ENCODE measurements at regions not wholly inside any gene's neighbourhood (a gene's known extent, or its start where the extent isn't known, plus 50 kb on each side); places are given as distances from the start of the nearest gene placed in this dataset.

DNA sequence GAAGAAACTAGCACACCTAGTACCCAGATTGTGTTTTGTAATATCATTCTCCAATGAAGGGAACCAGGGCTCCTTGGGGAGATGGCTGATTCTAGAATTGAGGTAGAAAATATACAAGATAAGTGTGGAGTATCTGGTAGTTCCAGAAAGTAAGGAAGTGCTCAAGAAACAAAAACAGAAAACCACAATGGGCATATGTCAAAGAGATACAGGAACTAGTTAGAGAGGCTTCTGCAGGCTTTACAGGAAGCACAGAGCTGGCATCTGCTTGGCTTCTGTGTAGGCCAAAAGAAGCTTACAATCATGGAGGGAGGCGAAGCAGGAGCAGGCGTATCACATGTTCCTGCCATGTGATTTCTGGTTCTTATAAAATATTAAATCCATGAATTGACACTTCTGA is 105.7 kb upstream of the TMEM161B start:
- H3K4me3 Mint-ChIP-seq (ENCODE audit: unreplicated experiment): no peak overlapping the region
- no peaks in the 10 kb centered on the region for H3K27me3 Mint-ChIP-seq (ENCODE audit: unreplicated experiment)
- H3K4me1 Mint-ChIP-seq (ENCODE audit: low read depth, unreplicated experiment): no peaks in the 10 kb centered on the region
- peaks cover 1% of the 10 kb centered on the region for H3K9me3 Mint-ChIP-seq (ENCODE audit: unreplicated experiment)
- no peak overlapping the region for H3K27ac Mint-ChIP-seq (ENCODE audit: unreplicated experiment)
- no peaks in the 10 kb centered on the region for H3K36me3 Mint-ChIP-seq (ENCODE audit: unreplicated experiment)
- TF ChIP-seq, protein P1, sequence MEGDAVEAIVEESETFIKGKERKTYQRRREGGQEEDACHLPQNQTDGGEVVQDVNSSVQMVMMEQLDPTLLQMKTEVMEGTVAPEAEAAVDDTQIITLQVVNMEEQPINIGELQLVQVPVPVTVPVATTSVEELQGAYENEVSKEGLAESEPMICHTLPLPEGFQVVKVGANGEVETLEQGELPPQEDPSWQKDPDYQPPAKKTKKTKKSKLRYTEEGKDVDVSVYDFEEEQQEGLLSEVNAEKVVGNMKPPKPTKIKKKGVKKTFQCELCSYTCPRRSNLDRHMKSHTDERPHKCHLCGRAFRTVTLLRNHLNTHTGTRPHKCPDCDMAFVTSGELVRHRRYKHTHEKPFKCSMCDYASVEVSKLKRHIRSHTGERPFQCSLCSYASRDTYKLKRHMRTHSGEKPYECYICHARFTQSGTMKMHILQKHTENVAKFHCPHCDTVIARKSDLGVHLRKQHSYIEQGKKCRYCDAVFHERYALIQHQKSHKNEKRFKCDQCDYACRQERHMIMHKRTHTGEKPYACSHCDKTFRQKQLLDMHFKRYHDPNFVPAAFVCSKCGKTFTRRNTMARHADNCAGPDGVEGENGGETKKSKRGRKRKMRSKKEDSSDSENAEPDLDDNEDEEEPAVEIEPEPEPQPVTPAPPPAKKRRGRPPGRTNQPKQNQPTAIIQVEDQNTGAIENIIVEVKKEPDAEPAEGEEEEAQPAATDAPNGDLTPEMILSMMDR (IDR thresholded peaks at IDR 0.05; ENCODE audit: partially characterized antibody, unreplicated experiment): no peak
- no peak for DNase-seq

DNA sequence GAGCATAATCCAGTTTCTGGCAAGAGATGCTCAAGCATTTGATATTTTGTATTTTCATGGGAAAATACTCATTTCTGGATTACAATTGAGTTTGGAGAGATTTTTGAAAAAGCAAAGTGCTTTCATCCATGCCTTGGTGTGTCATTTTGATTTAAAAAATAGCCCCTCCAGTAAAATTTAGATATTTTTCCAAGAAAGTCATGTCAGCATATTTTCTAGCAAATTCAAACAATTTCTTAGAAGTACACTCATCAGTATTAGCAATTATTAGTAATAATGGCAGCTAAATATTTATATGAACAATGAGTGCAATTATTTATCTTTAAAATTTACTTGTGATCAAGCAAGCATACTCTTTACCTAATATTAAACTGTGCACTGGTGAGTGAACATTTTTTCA is 102.2 kb upstream of the TMEM161B start:
- Mint-ChIP-seq H3K27ac (ENCODE audit: unreplicated experiment) (no peak overlapping the region), H3K27me3 (ENCODE audit: unreplicated experiment) (no peaks in the 10 kb centered on the region), H3K36me3 (ENCODE audit: unreplicated experiment) (no peaks in the 10 kb centered on the region), H3K4me1 (ENCODE audit: low read depth, unreplicated experiment) (no peaks in the 10 kb centered on the region), H3K4me3 (ENCODE audit: unreplicated experiment) (no peak overlapping the region), H3K9me3 (ENCODE audit: unreplicated experiment) (no peaks in the 10 kb centered on the region)
- TF ChIP-seq, protein P1 (IDR thresholded peaks at IDR 0.05; ENCODE audit: partially characterized antibody, unreplicated experiment): no peak
- DNase-seq: no peak

DNA sequence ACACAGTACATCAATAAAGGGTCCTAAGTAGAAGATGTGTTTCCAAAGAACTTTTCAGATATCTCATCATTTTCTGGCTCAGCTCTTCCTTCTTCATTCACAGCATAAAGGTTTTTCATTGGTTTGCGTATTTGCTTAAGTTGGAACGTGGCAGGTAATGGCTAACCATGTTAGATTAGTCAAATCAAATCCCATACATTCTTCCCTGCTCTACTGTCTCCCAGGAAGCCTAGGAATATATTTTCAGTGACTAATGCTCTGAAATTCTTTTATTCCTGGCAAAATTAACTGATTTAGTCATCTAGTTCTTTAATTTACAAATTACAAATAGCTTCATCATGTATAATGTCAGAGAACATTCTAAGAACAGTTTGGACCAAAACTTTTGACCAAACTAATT is 99.6 kb upstream of the TMEM161B start:
- DNase-seq: no peak
- TF ChIP-seq, protein P1 (IDR thresholded peaks at IDR 0.05; ENCODE audit: partially characterized antibody, unreplicated experiment): no peak
- Mint-ChIP-seq H3K36me3 (ENCODE audit: unreplicated experiment) (no peaks in the 10 kb centered on the region), H3K4me1 (ENCODE audit: low read depth, unreplicated experiment) (no peaks in the 10 kb centered on the region), H3K9me3 (ENCODE audit: unreplicated experiment) (no peaks in the 10 kb centered on the region), H3K4me3 (ENCODE audit: unreplicated experiment) (no peak overlapping the region), H3K27me3 (ENCODE audit: unreplicated experiment) (no peaks in the 10 kb centered on the region), H3K27ac (ENCODE audit: unreplicated experiment) (no peak overlapping the region)

DNA sequence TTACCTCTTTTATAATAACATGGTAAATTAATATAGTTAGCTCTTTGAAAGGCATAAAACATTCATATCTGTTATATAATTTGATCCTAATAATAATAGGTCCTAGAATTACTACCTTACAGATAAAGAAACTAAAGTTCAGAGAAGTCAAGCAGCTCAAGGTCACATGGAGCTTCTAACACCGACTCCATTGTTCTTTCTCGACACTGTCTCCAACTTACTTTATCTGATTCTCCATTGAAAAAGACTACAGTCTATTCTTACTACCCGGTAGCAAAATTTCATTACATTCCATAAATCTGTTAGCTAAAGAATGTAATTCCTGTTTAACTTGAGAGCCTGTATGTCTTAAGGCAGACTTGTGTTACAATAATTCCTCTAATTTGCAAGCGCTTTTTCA is 96.3 kb upstream of the TMEM161B start:
- H3K36me3 Mint-ChIP-seq (ENCODE audit: unreplicated experiment): no peaks in the 10 kb centered on the region
- H3K27ac Mint-ChIP-seq (ENCODE audit: unreplicated experiment): no peak overlapping the region
- TF ChIP-seq, protein P1 (IDR thresholded peaks at IDR 0.05; ENCODE audit: partially characterized antibody, unreplicated experiment): no peak
- DNase-seq: no peak
- no peaks in the 10 kb centered on the region for H3K27me3 Mint-ChIP-seq (ENCODE audit: unreplicated experiment)
- no peak overlapping the region for H3K4me3 Mint-ChIP-seq (ENCODE audit: unreplicated experiment)
- H3K4me1 Mint-ChIP-seq (ENCODE audit: low read depth, unreplicated experiment): no peaks in the 10 kb centered on the region
- no peaks in the 10 kb centered on the region for H3K9me3 Mint-ChIP-seq (ENCODE audit: unreplicated experiment)

DNA sequence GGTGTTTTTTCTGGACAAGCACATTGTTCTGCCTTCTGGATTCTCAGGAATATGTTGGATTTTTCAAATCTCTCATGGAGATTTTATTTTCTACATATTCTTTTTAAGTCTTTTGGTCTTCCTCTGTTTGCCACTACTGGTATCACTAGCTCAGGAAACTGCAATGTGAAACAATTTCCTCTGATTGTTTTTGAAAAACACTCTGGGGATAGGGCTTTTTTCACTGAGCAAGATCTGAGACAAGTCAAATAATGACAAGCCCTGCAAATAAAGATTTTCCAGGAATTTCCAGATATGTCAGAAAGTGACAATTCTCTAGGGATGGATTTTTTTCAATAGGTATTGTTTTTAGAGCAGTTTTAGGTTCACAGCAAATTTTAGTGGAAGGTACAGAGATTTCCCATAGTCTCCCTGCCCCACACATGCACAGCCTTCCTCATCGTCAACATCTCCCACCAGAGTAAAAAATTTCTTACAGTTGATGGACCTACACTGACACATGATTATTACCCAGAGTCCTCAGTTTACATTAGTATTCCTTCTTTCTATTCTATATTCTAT is 86.9 kb upstream of the TMEM161B start:
- no peaks in the 10 kb centered on the region for H3K9me3 Mint-ChIP-seq (ENCODE audit: unreplicated experiment)
- TF ChIP-seq, protein P1 (IDR thresholded peaks at IDR 0.05; ENCODE audit: partially characterized antibody, unreplicated experiment): no peak
- no peaks in the 10 kb centered on the region for H3K27me3 Mint-ChIP-seq (ENCODE audit: unreplicated experiment)
- H3K4me3 Mint-ChIP-seq (ENCODE audit: unreplicated experiment): no peak overlapping the region
- H3K27ac Mint-ChIP-seq (ENCODE audit: unreplicated experiment): no peak overlapping the region
- no peaks in the 10 kb centered on the region for H3K4me1 Mint-ChIP-seq (ENCODE audit: low read depth, unreplicated experiment)
- no peak for DNase-seq
- no peaks in the 10 kb centered on the region for H3K36me3 Mint-ChIP-seq (ENCODE audit: unreplicated experiment)
